VCaP (cell line): ENCODE measurements at regions not wholly inside any gene's neighbourhood (a gene's known extent, or its start where the extent isn't known, plus 50 kb on each side); places are given as distances from the start of the nearest gene placed in this dataset.

Source experiments
- H3K27ac ChIP-seq: fragments of 450-650 bp; 2 replicates; pipeline ENCODE4 v1.5.1; 2017
- CTCF ChIP-seq: fragments of 450-650 bp; conservative IDR thresholded peaks from 2 replicates; pipeline ENCODE4 v1.5.1; 2017; ENCODE audit warnings: mild to moderate bottlenecking, moderate library complexity

GRCh38 chr13:78398743-78399410 is 204.5 kb downstream of the POU4F1 start:
- no peak overlapping the region for H3K27ac ChIP-seq
- TF ChIP-seq CTCF = no peak

- no peak for TF ChIP-seq CTCF
- H3K27ac ChIP-seq = no peak overlapping the region
These were observed 209.8 kb downstream of the POU4F1 start for GRCh38 chr13:78393286-78394142.

GRCh38 chr13:78383899-78384298 is 219.5 kb downstream of the POU4F1 start:
- H3K27ac ChIP-seq = no peak overlapping the region

GRCh38 chr13:78383071-78383484 is 220.3 kb downstream of the POU4F1 start:
- no peak for TF ChIP-seq CTCF
- H3K27ac ChIP-seq = no peak overlapping the region

More at GRCh38 chr13:78383899-78384298, 219.5 kb downstream of the POU4F1 start:
- no peak for TF ChIP-seq CTCF

GRCh38 chr13:78382491-78382890 is 220.9 kb downstream of the POU4F1 start:
- TF ChIP-seq CTCF = no peak
- H3K27ac ChIP-seq = no peak overlapping the region

- H3K27ac ChIP-seq = no peak overlapping the region
- no peak for TF ChIP-seq CTCF
These were observed 226.5 kb downstream of the POU4F1 start for GRCh38 chr13:78376822-78377221.

GRCh38 chr13:78376033-78376432 is 227.3 kb downstream of the POU4F1 start:
- H3K27ac ChIP-seq = peak overlapping the region; percentile 63; the same call in 1 of the 2 replicates
- no peak for TF ChIP-seq CTCF
